ENCODE measurements at regions not wholly inside any gene's neighbourhood (a gene's known extent, or its start where the extent isn't known, plus 50 kb on each side); places are given as distances from the start of the nearest gene placed in this dataset.
"Not testable (repeated sequence)": the region's sequence is repeated elsewhere in the genome, so short reads cannot be mapped to it uniquely, and the experiment has no call there.

DNA sequence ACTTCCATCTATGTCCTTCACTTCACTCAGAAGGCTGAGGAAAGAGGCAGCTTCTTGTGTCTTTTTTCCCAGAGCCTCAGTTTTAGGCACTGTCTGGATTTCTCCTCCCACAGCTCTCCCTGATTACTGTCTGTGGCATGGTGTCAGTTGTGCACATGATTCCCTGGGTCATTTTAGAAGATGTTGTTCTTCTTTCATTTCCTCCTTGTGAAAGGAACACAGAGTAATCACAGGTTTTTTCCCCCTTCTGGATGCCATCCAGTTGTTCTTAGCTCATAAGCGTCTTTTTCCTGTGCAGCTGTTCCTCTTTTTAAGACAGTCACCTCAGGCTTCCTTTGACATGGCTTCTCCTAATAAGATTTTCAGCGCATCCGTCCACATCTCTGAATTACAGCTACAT is 212.2 kb downstream of the FAM181B start:
- no peaks in the 10 kb centered on the region for H3K27me3 Mint-ChIP-seq
- no peaks in the 10 kb centered on the region for H3K36me3 Mint-ChIP-seq (ENCODE audit: low read depth)
- H3K4me3 Mint-ChIP-seq = no peak overlapping the region
- H3K4me1 Mint-ChIP-seq = no peaks in the 10 kb centered on the region
- H3K27ac Mint-ChIP-seq = no peak overlapping the region
- POLR2A ChIA-PET = no interaction called here
- DNase-seq = no peak
- CTCF ChIA-PET = no interaction called here
- H3K9me3 Mint-ChIP-seq = no peaks in the 10 kb centered on the region

DNA sequence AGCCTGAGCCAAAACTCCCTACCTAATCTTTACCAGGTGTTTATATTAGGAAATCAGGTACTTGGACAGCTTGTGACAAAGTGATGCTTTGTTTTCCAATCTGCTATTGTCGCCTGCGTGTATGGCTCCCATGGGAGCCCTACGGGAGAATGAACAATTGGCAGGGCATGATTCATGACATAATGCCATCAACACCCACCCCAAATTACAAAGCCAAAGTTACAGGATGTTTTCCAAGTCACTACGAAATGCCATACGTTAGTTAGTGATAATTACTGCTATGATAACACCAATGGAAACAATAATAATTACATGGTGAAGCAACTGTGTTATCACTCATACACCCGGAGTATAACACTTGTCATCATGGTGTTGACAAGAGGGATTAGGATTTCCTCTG is 226.4 kb downstream of the FAM181B start:
- no peak for DNase-seq
- ChIA-PET CTCF (no interaction called here), POLR2A (no interaction called here)
- no peaks in the 10 kb centered on the region for H3K36me3 Mint-ChIP-seq (ENCODE audit: low read depth)
- H3K27me3 Mint-ChIP-seq = no peaks in the 10 kb centered on the region
- H3K4me3 Mint-ChIP-seq = no peak overlapping the region
- H3K27ac Mint-ChIP-seq = no peak overlapping the region
- no peaks in the 10 kb centered on the region for H3K4me1 Mint-ChIP-seq
- no peaks in the 10 kb centered on the region for H3K9me3 Mint-ChIP-seq

DNA sequence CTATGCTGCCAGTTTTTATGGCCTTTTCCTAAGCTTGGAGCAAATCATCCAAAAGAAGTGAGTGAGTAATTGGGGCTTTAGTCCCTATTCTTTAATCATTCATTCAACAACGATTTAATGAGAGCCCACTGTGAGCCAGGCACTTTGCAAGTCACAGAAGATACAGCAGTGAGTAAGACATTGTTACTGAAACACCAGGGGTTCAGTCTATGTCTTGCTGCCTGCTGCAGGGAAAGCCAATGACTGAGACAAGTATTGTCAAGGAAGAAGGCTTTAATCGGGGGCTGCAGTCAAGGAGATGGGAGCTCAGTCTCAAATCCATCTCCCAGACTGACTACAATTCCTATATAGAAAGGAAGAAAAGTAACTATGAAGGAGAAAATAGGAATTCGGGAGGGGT is 228.3 kb downstream of the FAM181B start:
- ChIA-PET POLR2A (no interaction called here), CTCF (no interaction called here)
- Mint-ChIP-seq H3K4me1 (no peaks in the 10 kb centered on the region), H3K4me3 (no peak overlapping the region), H3K27me3 (no peaks in the 10 kb centered on the region), H3K36me3 (ENCODE audit: low read depth) (no peaks in the 10 kb centered on the region), H3K27ac (no peak overlapping the region), H3K9me3 (no peaks in the 10 kb centered on the region)
- no peak for DNase-seq

DNA sequence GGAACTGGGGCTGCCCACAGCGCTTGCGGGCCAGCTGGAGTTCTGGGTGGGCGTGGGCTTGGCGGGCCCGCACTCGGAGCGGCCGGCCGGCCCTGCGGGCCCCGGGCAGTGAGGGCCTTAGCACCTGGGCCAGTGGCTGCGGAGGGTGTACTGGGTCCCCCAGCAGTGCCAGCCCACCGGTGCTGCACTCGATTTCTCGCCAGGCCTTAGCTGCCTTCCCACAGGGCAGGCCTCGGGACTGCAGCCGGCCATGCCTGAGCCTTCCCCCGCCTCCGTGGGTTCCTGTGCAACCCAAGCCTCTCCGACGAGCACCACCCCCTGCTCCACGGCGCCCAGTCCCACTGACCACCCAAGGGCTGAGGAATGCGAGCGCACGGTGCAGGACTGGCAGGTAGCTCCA is 232.5 kb downstream of the FAM181B start:
- CTCF ChIA-PET; DNase-seq; H3K27me3 Mint-ChIP-seq; POLR2A ChIA-PET; H3K27ac Mint-ChIP-seq; H3K36me3 Mint-ChIP-seq (ENCODE audit: low read depth); H3K4me1 Mint-ChIP-seq; H3K9me3 Mint-ChIP-seq; H3K4me3 Mint-ChIP-seq: not testable (repeated sequence)

DNA sequence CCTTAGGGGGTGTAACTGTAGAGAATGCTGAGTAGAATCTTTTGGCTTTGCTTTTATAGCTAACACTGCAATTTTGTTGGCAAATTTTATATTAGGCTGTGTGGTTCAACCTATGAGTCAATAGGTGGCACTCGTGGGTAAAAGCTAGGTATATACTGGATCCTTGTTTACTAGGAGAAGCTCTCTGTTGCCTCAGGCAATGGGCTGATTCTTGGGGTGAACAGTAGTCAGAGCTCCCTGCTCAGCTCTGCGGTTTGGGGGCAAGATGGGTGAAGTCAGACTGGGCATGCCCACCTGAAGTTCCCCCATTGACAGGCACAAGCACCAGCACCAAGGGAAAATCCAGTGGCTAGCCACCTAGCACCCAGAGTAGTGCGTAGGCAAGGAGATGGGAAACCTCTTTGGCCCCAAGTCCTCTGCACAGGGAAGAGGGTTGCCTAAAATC is 238.7 kb downstream of the FAM181B start:
- CTCF ChIA-PET = no interaction called here

DNA sequence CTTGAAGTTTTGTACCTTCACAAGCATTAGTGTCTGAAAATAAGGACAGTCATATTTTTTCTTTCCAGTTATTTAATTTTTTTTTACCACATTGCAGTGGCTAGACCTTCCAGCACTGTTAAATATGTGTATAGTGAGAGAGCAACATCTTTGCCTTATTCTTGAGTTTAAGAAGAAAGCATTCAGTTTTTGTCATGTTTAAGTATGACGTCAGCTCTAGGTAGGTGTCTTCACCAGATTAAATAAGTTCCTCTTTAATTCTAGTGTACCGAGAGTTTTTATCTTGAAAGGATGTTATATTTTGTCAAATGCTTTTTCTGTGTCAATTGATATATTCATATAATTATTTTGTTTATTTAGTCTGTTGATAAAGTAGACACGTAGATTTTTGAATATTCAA is 258.8 kb downstream of the FAM181B start:
- ChIA-PET CTCF (no interaction called here), POLR2A (no interaction called here)
- no peaks in the 10 kb centered on the region for H3K9me3 Mint-ChIP-seq
- DNase-seq = no peak
- no peak overlapping the region for H3K27ac Mint-ChIP-seq
- H3K4me3 Mint-ChIP-seq = no peak overlapping the region
- H3K36me3 Mint-ChIP-seq (ENCODE audit: low read depth) = no peaks in the 10 kb centered on the region
- no peaks in the 10 kb centered on the region for H3K27me3 Mint-ChIP-seq
- no peaks in the 10 kb centered on the region for H3K4me1 Mint-ChIP-seq

More for the DNA sequence above, 238.7 kb downstream of the FAM181B start:
- Mint-ChIP-seq H3K36me3 (ENCODE audit: low read depth) (no peaks in the 10 kb centered on the region), H3K27me3 (no peaks in the 10 kb centered on the region), H3K4me1 (no peaks in the 10 kb centered on the region), H3K4me3 (no peak overlapping the region), H3K27ac (no peak overlapping the region), H3K9me3 (no peaks in the 10 kb centered on the region)
- POLR2A ChIA-PET = no interaction called here
- DNase-seq = no peak

DNA sequence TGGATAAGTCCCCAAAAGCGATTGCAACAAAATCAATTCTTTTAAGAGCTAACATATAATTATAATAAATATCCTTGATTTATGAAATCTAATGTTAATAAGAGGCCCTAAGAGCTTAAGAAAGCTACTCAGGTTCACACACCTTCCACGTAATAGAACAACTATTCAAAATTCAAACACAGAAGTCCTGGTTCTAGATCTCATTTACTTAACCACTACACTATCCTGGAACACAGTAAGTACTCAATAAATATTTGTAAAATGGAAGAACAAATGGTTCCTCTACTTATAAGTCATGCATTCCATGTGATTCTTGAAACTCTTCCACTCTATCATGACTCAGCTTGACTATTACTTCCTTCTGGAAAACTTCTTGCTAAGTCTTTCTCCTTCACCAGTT is 268.2 kb downstream of the FAM181B start:
- Mint-ChIP-seq H3K36me3 (ENCODE audit: low read depth) (no peaks in the 10 kb centered on the region), H3K9me3 (no peaks in the 10 kb centered on the region), H3K4me3 (no peak overlapping the region), H3K27me3 (no peaks in the 10 kb centered on the region), H3K4me1 (no peaks in the 10 kb centered on the region), H3K27ac (no peak overlapping the region)
- DNase-seq = no peak
- CTCF ChIA-PET = no interaction called here
- POLR2A ChIA-PET = no interaction called here

DNA sequence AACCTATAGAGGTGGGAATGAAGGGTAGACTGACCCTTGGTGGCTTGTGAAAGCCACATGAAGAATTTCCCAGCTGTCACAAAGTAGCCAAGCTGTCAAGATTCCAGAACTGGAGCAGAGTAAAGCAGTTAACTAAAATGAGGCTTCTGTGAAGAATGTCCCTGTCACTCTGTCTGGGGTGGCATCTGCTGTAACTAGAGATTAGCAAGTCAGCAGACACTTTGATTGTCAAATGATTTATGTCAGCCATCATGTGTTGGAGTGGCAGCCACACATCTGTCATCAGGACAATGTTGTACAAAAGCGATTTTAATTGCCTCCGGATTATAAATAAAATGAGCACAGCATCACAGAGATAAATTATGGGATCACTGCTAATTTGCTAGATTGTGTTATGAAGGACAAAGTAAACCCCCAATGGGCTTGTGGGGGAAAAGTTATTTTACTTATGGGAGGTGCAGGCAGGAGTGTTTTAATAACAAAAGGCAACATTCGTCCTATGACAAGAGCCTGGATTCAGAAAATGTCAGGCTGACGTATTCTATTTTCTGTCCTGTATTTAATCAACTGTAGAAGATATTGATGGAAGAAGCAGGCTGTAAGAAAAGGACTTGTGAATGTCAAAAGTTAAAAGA is 270.9 kb downstream of the FAM181B start:
- Mint-ChIP-seq H3K9me3 (no peaks in the 10 kb centered on the region), H3K27ac (no peak overlapping the region), H3K4me1 (no peaks in the 10 kb centered on the region), H3K4me3 (no peak overlapping the region), H3K27me3 (no peaks in the 10 kb centered on the region), H3K36me3 (ENCODE audit: low read depth) (no peaks in the 10 kb centered on the region)
- ChIA-PET POLR2A (no interaction called here), CTCF (no interaction called here)
- DNase-seq = no peak

DNA sequence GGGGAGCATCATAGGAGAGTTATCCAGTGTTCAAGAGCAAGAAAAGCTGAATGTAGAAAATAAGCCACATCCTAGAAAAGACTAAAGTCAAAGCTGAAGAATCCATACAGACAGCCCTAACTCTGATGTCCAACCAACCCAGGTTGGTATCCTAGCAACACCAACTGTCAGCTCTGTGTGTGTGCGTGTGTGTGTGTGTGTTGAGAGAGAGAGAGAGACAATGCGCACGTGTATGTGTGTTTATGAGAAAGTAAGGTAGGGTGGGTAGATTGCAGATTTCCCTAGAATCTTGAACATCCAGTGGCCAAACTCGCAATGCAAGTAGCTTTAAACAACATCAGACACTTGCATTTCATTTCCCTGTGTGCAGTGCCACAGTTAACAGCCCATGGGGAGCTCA is 274.9 kb downstream of the FAM181B start:
- Mint-ChIP-seq H3K4me3 (no peak overlapping the region), H3K9me3 (no peaks in the 10 kb centered on the region), H3K27me3 (no peaks in the 10 kb centered on the region), H3K4me1 (no peaks in the 10 kb centered on the region), H3K36me3 (ENCODE audit: low read depth) (no peaks in the 10 kb centered on the region), H3K27ac (no peak overlapping the region)
- CTCF ChIA-PET = no interaction called here
- no peak for DNase-seq
- POLR2A ChIA-PET = no interaction called here

DNA sequence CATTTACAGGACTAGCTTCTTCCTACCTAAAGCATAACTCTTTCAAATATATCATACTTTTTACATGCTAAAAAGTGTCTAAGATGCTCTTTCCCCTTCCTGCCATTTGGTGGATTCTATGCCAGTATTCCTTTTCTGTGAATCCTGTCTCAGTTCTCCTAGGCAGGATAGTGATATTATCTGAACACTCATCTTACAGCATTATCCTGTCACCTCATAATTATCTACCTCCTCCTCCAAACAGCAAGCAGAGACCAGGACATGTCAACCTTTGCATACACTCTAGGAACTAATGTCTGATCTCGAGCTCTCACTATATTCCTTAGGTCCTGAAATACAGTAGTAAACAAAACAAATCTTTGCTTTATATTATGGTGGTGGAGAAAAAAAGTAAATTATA is 275.5 kb downstream of the FAM181B start:
- no peak overlapping the region for H3K27ac Mint-ChIP-seq
- DNase-seq = no peak
- H3K4me1 Mint-ChIP-seq = no peaks in the 10 kb centered on the region
- no peaks in the 10 kb centered on the region for H3K36me3 Mint-ChIP-seq (ENCODE audit: low read depth)
- ChIA-PET CTCF (no interaction called here), POLR2A (no interaction called here)
- no peaks in the 10 kb centered on the region for H3K9me3 Mint-ChIP-seq
- no peaks in the 10 kb centered on the region for H3K27me3 Mint-ChIP-seq
- H3K4me3 Mint-ChIP-seq = no peak overlapping the region

DNA sequence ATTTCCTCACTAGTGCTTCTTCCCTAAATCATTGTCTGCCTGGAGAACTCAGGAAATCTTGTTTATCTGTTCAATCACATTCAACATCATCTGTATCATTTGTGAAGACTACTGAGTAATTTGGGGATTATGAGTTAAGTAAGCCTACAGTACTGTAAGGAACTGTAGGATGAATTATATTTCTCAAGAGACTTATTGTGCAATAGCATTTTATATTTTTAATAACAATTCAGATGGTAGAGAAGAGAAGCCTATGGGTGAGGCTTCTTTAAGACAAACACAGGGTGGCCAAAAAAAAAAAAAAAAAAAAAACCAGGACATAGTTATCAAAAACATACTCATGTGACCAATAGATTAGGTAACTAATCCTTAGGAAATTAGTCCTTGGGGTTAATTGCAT is 282.7 kb downstream of the FAM181B start:
- Mint-ChIP-seq H3K27ac (no peak overlapping the region), H3K4me1 (no peaks in the 10 kb centered on the region), H3K36me3 (ENCODE audit: low read depth) (no peaks in the 10 kb centered on the region), H3K9me3 (no peaks in the 10 kb centered on the region), H3K27me3 (no peaks in the 10 kb centered on the region), H3K4me3 (no peak overlapping the region)
- CTCF ChIA-PET = no interaction called here
- POLR2A ChIA-PET = no interaction called here
- no peak for DNase-seq

DNA sequence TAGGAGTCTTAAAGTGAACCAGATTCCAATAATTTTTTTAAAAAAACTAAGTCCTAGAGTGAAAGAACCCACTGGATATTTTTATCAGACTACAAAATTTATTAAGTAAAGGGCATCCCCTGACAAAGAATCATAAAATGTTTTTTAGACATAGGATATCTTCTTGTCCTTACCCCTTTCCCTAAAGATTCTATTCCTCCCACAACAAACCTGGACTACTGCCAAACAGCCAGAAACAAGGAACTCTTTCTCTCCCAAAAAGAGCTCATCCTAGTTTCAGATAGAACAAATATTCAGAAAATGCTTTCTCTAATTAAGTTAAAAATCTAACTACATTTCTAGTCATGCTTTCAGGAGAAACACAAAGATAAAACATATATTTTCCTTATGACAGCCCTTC is 327.1 kb downstream of the FAM181B start:
- no peak for DNase-seq
- H3K4me3 Mint-ChIP-seq = no peak overlapping the region
- no peaks in the 10 kb centered on the region for H3K36me3 Mint-ChIP-seq (ENCODE audit: low read depth)
- H3K27me3 Mint-ChIP-seq = no peaks in the 10 kb centered on the region
- ChIA-PET POLR2A (no interaction called here), CTCF (no interaction called here)
- H3K27ac Mint-ChIP-seq = no peak overlapping the region
- H3K9me3 Mint-ChIP-seq = no peaks in the 10 kb centered on the region
- no peaks in the 10 kb centered on the region for H3K4me1 Mint-ChIP-seq

DNA sequence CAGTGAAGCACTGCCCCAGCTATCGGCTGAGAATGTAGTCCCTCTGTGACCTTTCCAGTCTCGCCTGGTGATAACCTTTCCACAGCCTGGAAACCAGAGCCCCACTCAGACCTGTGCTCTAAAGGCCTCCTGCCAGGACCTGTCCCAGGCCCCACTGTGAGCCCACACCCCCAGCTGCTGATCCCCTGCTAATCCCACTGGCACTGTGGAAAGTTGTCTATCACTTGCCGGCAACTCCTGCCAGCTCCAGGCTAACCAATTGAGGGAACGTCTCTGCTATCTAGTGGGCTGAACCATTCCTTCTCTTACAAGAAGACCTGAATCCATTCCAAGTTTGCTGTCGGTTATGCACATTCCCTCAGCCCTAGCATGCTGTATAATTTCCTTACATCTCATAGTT is 328.2 kb downstream of the FAM181B start:
- no peaks in the 10 kb centered on the region for H3K36me3 Mint-ChIP-seq (ENCODE audit: low read depth)
- no peak overlapping the region for H3K27ac Mint-ChIP-seq
- no peaks in the 10 kb centered on the region for H3K4me1 Mint-ChIP-seq
- H3K9me3 Mint-ChIP-seq = no peaks in the 10 kb centered on the region
- DNase-seq = no peak
- no peak overlapping the region for H3K4me3 Mint-ChIP-seq
- ChIA-PET CTCF (no interaction called here), POLR2A (no interaction called here)
- H3K27me3 Mint-ChIP-seq = no peaks in the 10 kb centered on the region

DNA sequence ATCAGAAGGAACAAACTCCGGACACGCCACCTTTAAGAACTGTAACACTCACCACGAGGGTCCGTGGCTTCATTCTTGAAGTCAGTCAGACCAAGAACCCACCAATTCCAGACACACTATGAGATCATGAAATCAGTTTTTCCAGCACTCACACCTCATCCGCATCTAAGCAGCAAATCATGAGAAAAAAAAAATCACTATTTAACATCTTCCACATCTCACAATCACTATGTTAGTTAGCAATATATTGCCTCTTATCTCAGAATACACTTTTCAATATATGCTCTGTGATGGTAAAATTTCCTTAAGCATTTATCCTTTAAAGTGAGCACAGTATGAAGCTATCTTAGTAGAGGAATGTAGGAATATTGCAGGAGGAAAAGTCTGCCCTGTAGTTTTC is 328.7 kb downstream of the FAM181B start:
- no peaks in the 10 kb centered on the region for H3K4me1 Mint-ChIP-seq
- ChIA-PET POLR2A (no interaction called here), CTCF (no interaction called here)
- H3K36me3 Mint-ChIP-seq (ENCODE audit: low read depth) = no peaks in the 10 kb centered on the region
- H3K27ac Mint-ChIP-seq = no peak overlapping the region
- no peak overlapping the region for H3K4me3 Mint-ChIP-seq
- no peaks in the 10 kb centered on the region for H3K27me3 Mint-ChIP-seq
- no peaks in the 10 kb centered on the region for H3K9me3 Mint-ChIP-seq
- DNase-seq = no peak

All from activated CD4-positive, alpha-beta T cell treated with anti-CD3 and anti-CD28 coated beads, Interleukin-2, amount 10 ng/mL, durations not matched to agents 7 days and 5 days (primary cell).